Mesenchymal stem cell (in vitro differentiated cells and primary cell): ENCODE measurements at regions not wholly inside any gene's neighbourhood (a gene's known extent, or its start where the extent isn't known, plus 50 kb on each side); places are given as distances from the start of the nearest gene placed in this dataset.

Experiments
- DNase-seq: peaks from one replicate; pipeline ENCODE4 v3.0.0-alpha.2; 2013
- H2AFZ ChIP-seq: one replicate; pipeline ENCODE4 v1.6.1; 2013; ENCODE audit warnings: low read depth, mild to moderate bottlenecking, control low read depth, inconsistent platforms, low read length, moderate library complexity
- H2AK5ac ChIP-seq: 2 replicates; pipeline ENCODE4 v1.6.1; 2013; ENCODE audit warnings: low read length, moderate library complexity, mild to moderate bottlenecking, inconsistent platforms; ENCODE audit not compliant: severe bottlenecking
- H2BK120ac ChIP-seq: one replicate; pipeline ENCODE4 v1.6.1; 2013; ENCODE audit warnings: low read depth, mild to moderate bottlenecking, inconsistent platforms, low read length, moderate library complexity
- H2BK12ac ChIP-seq, 2 experiments: one replicate each; pipeline ENCODE4 v1.6.1; 2013; ENCODE audit warnings: inconsistent platforms in 2 of 2, low read length in 2 of 2, mild to moderate bottlenecking in 2 of 2, moderate library complexity in 2 of 2, control low read depth in 1 of 2
- H2BK15ac ChIP-seq: one replicate; pipeline ENCODE4 v1.6.1; 2013; ENCODE audit warnings: mild to moderate bottlenecking, low read depth, inconsistent platforms; ENCODE audit not compliant: poor library complexity, severe bottlenecking
- H2BK5ac ChIP-seq: 2 replicates; pipeline ENCODE4 v1.6.1; 2013; ENCODE audit warnings: low read depth, mild to moderate bottlenecking, low read length, control low read depth, inconsistent platforms; ENCODE audit not compliant: poor library complexity, severe bottlenecking
- H3K14ac ChIP-seq, 2 experiments: one replicate each; pipeline ENCODE4 v1.6.1; 2013; ENCODE audit warnings: inconsistent platforms in 2 of 2, low read length in 2 of 2, control low read depth in 1 of 2, mild to moderate bottlenecking in 1 of 2, moderate library complexity in 1 of 2
- H3K18ac ChIP-seq, 2 experiments: one replicate each; pipeline ENCODE4 v1.6.1; 2013; ENCODE audit warnings: inconsistent platforms in 2 of 2, low read length in 2 of 2, control low read depth in 1 of 2, low read depth in 1 of 2, mild to moderate bottlenecking in 1 of 2
- H3K23ac ChIP-seq, 2 experiments: one replicate each; pipeline ENCODE4 v1.6.1; 2013; ENCODE audit warnings: inconsistent platforms in 2 of 2, low read length in 2 of 2, mild to moderate bottlenecking in 2 of 2, moderate library complexity in 2 of 2, control low read depth in 1 of 2
- H3K27ac ChIP-seq: 2 replicates; pipeline ENCODE4 v1.5.1; 2013; ENCODE audit warnings: mild to moderate bottlenecking, moderate library complexity, low read length, control low read depth, inconsistent platforms; ENCODE audit not compliant: poor library complexity, severe bottlenecking
- H3K27me3 ChIP-seq, 2 experiments: 2 replicates each; pipeline versions ENCODE4 v1.6.1 to v1.7.0; 2013; ENCODE audit warnings: low read length in 2 of 2, mild to moderate bottlenecking in 2 of 2, moderate library complexity in 2 of 2, control low read depth in 1 of 2, inconsistent platforms in 1 of 2; ENCODE audit not compliant: control insufficient read depth in 1 of 2, insufficient read depth in 1 of 2
- H3K36me3 ChIP-seq, 2 experiments: 2 replicates each; pipeline versions ENCODE4 v1.6.1 to v1.7.0; 2013; ENCODE audit warnings: low read length in 2 of 2, control low read depth in 1 of 2, inconsistent platforms in 1 of 2, low read depth in 1 of 2, mild to moderate bottlenecking in 1 of 2; ENCODE audit not compliant: insufficient read depth in 2 of 2, control insufficient read depth in 1 of 2
- H3K4ac ChIP-seq, 2 experiments: one replicate each; pipeline ENCODE4 v1.6.1; 2013; ENCODE audit warnings: inconsistent platforms in 2 of 2, low read length in 2 of 2, mild to moderate bottlenecking in 2 of 2, moderate library complexity in 2 of 2, control low read depth in 1 of 2, low read depth in 1 of 2
- H3K4me1 ChIP-seq: 2 replicates; pipeline ENCODE4 v1.6.1; 2013; ENCODE audit warnings: low read depth, low read length, control low read depth; ENCODE audit not compliant: control insufficient read depth, insufficient read depth
- H3K4me2 ChIP-seq: 2 replicates; pipeline ENCODE4 v1.6.1; 2013; ENCODE audit warnings: low read length, mild to moderate bottlenecking, inconsistent platforms; ENCODE audit not compliant: poor library complexity, severe bottlenecking
- H3K4me3 ChIP-seq, 2 experiments: 2 replicates each; pipeline versions ENCODE4 v1.5.1 to v1.7.0; 2013; ENCODE audit warnings: low read length in 2 of 2, mild to moderate bottlenecking in 2 of 2, control low read depth in 1 of 2, low read depth in 1 of 2; ENCODE audit not compliant: insufficient read depth in 1 of 2
- H3K79me1 ChIP-seq: replicated peaks from 2 replicates; pipeline ENCODE4 v1.6.1; 2013; ENCODE audit warnings: mild to moderate bottlenecking, control low read depth, low read length, inconsistent platforms; ENCODE audit not compliant: poor library complexity, severe bottlenecking
- H3K9ac ChIP-seq: 2 replicates; pipeline ENCODE4 v1.7.0; 2013; ENCODE audit warnings: mild to moderate bottlenecking, low read length, moderate library complexity
- H3K9me3 ChIP-seq: 2 replicates; pipeline ENCODE4 v1.7.0; 2013; ENCODE audit warnings: mild to moderate bottlenecking, low read length; ENCODE audit not compliant: control insufficient read depth
- H4K8ac ChIP-seq: one replicate; pipeline ENCODE4 v1.6.1; 2013; ENCODE audit warnings: inconsistent platforms, mild to moderate bottlenecking, low read length, moderate library complexity
- H4K91ac ChIP-seq: one replicate; pipeline ENCODE4 v1.6.1; 2013; ENCODE audit warnings: mild to moderate bottlenecking, low read length, inconsistent platforms
- WGBS: methylation state at CpG from one replicate; pipeline ENCODE4 v1.1.7; 2013; ENCODE audit warnings: mixed read lengths; 5-methylcytosine and 5-hydroxymethylcytosine counted together

GRCh38 chr9:11931751-11932150 lies 761.4 kb upstream of the TYRP1 start:
- Histone ChIP-seq H3K14ac (no peak overlapping the region), H3K4me3 (no peak overlapping the region), H3K27ac (no peak overlapping the region), H3K79me1 (no peaks in the 10 kb centered on the region), H2BK5ac (no peak overlapping the region), H3K27me3 (no peaks in the 10 kb centered on the region), H3K4me1 (no peaks in the 10 kb centered on the region), H3K4me2 (no peak overlapping the region), H2BK12ac (no peak overlapping the region), H4K91ac (no peak overlapping the region), H3K23ac (no peak overlapping the region), H2BK120ac (no peak overlapping the region), H3K36me3 (no peaks in the 10 kb centered on the region), H2AFZ (no peak overlapping the region), H2AK5ac (no peak overlapping the region), H2BK15ac (no peak overlapping the region), H3K9ac (no peak overlapping the region), H4K8ac (no peak overlapping the region), H3K18ac (no peak overlapping the region), H3K4ac (no peak overlapping the region), H3K9me3 (no peaks in the 10 kb centered on the region)
- 80% methylated on average over 3 of the region's 3 CpGs for WGBS
- no peak for DNase-seq

- Histone ChIP-seq H2BK5ac (no peak overlapping the region), H3K4ac (no peak overlapping the region), H3K18ac (no peak overlapping the region), H2BK15ac (no peak overlapping the region), H3K4me1 (no peaks in the 10 kb centered on the region), H3K36me3 (no peaks in the 10 kb centered on the region), H3K9me3 (no peaks in the 10 kb centered on the region), H2AK5ac (no peak overlapping the region), H4K8ac (no peak overlapping the region), H3K14ac (no peak overlapping the region), H2BK12ac (no peak overlapping the region), H4K91ac (no peak overlapping the region), H3K27ac (no peak overlapping the region), H2AFZ (no peak overlapping the region), H3K23ac (no peak overlapping the region), H3K9ac (peak overlapping the region; percentile 60), H3K27me3 (no peaks in the 10 kb centered on the region), H2BK120ac (no peak overlapping the region), H3K4me2 (no peak overlapping the region), H3K4me3 (no peak overlapping the region), H3K79me1 (no peaks in the 10 kb centered on the region)
- peak; percentile 87 for DNase-seq
These were observed 759.3 kb upstream of the TYRP1 start for GRCh38 chr9:11933926-11934325.

GRCh38 chr9:11946531-11946930 lies 746.7 kb upstream of the TYRP1 start:
- H2BK15ac ChIP-seq = no peak overlapping the region
- no peaks in the 10 kb centered on the region for H3K36me3 ChIP-seq
- no peak overlapping the region for H3K18ac ChIP-seq
- no peak overlapping the region for H3K4me2 ChIP-seq
- H3K79me1 ChIP-seq = no peaks in the 10 kb centered on the region
- no peaks in the 10 kb centered on the region for H3K27me3 ChIP-seq
- no peak overlapping the region for H2BK5ac ChIP-seq
- H2BK120ac ChIP-seq = no peak overlapping the region
- DNase-seq = peak; percentile 59
- no peak overlapping the region for H3K4me3 ChIP-seq
- peak overlapping the region; percentile 9 for H3K9ac ChIP-seq
- no peak overlapping the region for H2AK5ac ChIP-seq
- H2BK12ac ChIP-seq = no peak overlapping the region
- H2AFZ ChIP-seq = no peak overlapping the region
- no peak overlapping the region for H4K91ac ChIP-seq
- WGBS = no CpG with 5 or more reads among the region's 1 CpG
- no peak overlapping the region for H3K27ac ChIP-seq
- H3K4me1 ChIP-seq = no peaks in the 10 kb centered on the region
- peaks cover 6% of the 10 kb centered on the region for H3K9me3 ChIP-seq
- H4K8ac ChIP-seq = no peak overlapping the region
- no peak overlapping the region for H3K23ac ChIP-seq
- H3K4ac ChIP-seq = no peak overlapping the region
- H3K14ac ChIP-seq = no peak overlapping the region

- H3K4me3 ChIP-seq = no peak overlapping the region
- H4K8ac ChIP-seq = no peak overlapping the region
- no peak overlapping the region for H3K4me2 ChIP-seq
- H3K23ac ChIP-seq = no peak overlapping the region
- peak; percentile 62 for DNase-seq
- H3K4ac ChIP-seq = no peak overlapping the region
- H3K27ac ChIP-seq = no peak overlapping the region
- no peak overlapping the region for H3K18ac ChIP-seq
- H3K9me3 ChIP-seq = peaks cover 14% of the 10 kb centered on the region
- H3K14ac ChIP-seq = no peak overlapping the region
- no peaks in the 10 kb centered on the region for H3K4me1 ChIP-seq
- no CpG with 5 or more reads among the region's 4 CpGs for WGBS
- no peak overlapping the region for H2BK120ac ChIP-seq
- no peaks in the 10 kb centered on the region for H3K36me3 ChIP-seq
- H4K91ac ChIP-seq = no peak overlapping the region
- no peak overlapping the region for H2BK15ac ChIP-seq
- no peak overlapping the region for H2BK12ac ChIP-seq
- no peaks in the 10 kb centered on the region for H3K79me1 ChIP-seq
- H3K27me3 ChIP-seq = no peaks in the 10 kb centered on the region
- H3K9ac ChIP-seq = no peak overlapping the region
- H2BK5ac ChIP-seq = no peak overlapping the region
- no peak overlapping the region for H2AK5ac ChIP-seq
- H2AFZ ChIP-seq = no peak overlapping the region
These were observed 730.9 kb upstream of the TYRP1 start for GRCh38 chr9:11962327-11962726.
